Head of caudate nucleus (tissue), 42 donors: ENCODE measurements at regions not wholly inside any gene's neighbourhood (a gene's known extent, or its start where the extent isn't known, plus 50 kb on each side); places are given as distances from the start of the nearest gene placed in this dataset.

Experiments
- DNase-seq, 42 donors: peaks; one replicate each; pipeline versions ENCODE4 v3.0.0 to v3.0.0-alpha.2; 2020 to 2021; ENCODE audit warnings: mixed read lengths in 7 of 42
- intact Hi-C: fragments of 100-400 bp; cut with DNase I; formaldehyde crosslinking; loops from one replicate; pipeline ENCODE4 v1.15.0; 2022

- intact Hi-C loops, result no loop called here
Observed at GRCh38 chr3:160622263-160623045, 54.5 kb upstream of the ARL14 start.

GRCh38 chr3:160618878-160619277, 53.5 kb upstream of the KPNA4 start:
- no peak for DNase-seq
- intact Hi-C loops, result no loop called here

More at GRCh38 chr3:160622263-160623045, 54.5 kb upstream of the ARL14 start:
- DNase-seq, result no peak

- no peak for DNase-seq
- intact Hi-C loops, result no loop called here
Observed at GRCh38 chr3:160618363-160618762, 53.0 kb upstream of the KPNA4 start.

- no peak for DNase-seq
- intact Hi-C loops, result no loop called here
Observed at GRCh38 chr3:160617636-160618035, 52.3 kb upstream of the KPNA4 start.

GRCh38 chr3:160616716-160617115, 51.3 kb upstream of the KPNA4 start:
- DNase-seq, result peak in 2 of 42 donors; percentile 3 to 38
- intact Hi-C loops, result no loop called here

GRCh38 chr3:160616311-160616710, 50.9 kb upstream of the KPNA4 start:
- intact Hi-C loops, result no loop called here
- no peak for DNase-seq
